A673 (cell line): ENCODE measurements at regions not wholly inside any gene's neighbourhood (a gene's known extent, or its start where the extent isn't known, plus 50 kb on each side); places are given as distances from the start of the nearest gene placed in this dataset.

Experiments used
- BruUV-seq: library from RNA; stranded (reverse); fragments of 400-500 nt; replicated peaks from 2 replicates; lab custom pipeline; 2021; lab: Mats Ljungman, UMichigan
- CTCF ChIA-PET: fragments of 300-600 bp; sonication (Branson Sonifier 250); formaldehyde crosslinking; loops from one replicate; lab custom pipeline; 2022; ENCODE audit warnings: antibody characterized with exemption; lab: Charles Lee
- POLR2A ChIA-PET: fragments of 300-600 bp; sonication (Branson Sonifier 250); formaldehyde crosslinking; loops from one replicate; lab custom pipeline; 2022; ENCODE audit warnings: antibody characterized with exemption; ENCODE audit not compliant: low non-redundant PET; lab: Charles Lee
- DNase-seq: peaks from one replicate; pipeline ENCODE4 v3.0.0-alpha.2; 2015; ENCODE audit warnings: low spot score
- H3K27ac ChIP-seq: fragments of 200-600 bp; sonication (generic); 2 replicates; pipeline ENCODE4 v1.5.1; 2016; ENCODE audit warnings: mixed run types, low read depth, mild to moderate bottlenecking, mixed read lengths, antibody characterized with exemption, low read length; ENCODE audit not compliant: poor library complexity, severe bottlenecking
- H3K27me3 ChIP-seq: fragments of 200-600 bp; sonication (generic); replicated peaks from 2 replicates; pipeline ENCODE4 v1.6.1; 2017; ENCODE audit warnings: mixed run types, low read depth, mild to moderate bottlenecking, mixed read lengths, antibody characterized with exemption, low read length; ENCODE audit not compliant: insufficient read depth, poor library complexity
- H3K36me3 ChIP-seq: fragments of 200-600 bp; sonication (generic); 2 replicates; pipeline ENCODE4 v1.6.1; 2016; ENCODE audit warnings: mixed run types, mild to moderate bottlenecking, mixed read lengths, antibody characterized with exemption, low read length; ENCODE audit not compliant: insufficient read depth, poor library complexity, severe bottlenecking
- H3K4me1 ChIP-seq: fragments of 200-600 bp; sonication (generic); 2 replicates; pipeline ENCODE4 v1.6.1; 2017; ENCODE audit warnings: mixed run types, mild to moderate bottlenecking, mixed read lengths, antibody characterized with exemption, low read length; ENCODE audit not compliant: insufficient read depth, poor library complexity, severe bottlenecking
- H3K4me3 ChIP-seq: fragments of 200-600 bp; sonication (generic); 2 replicates; pipeline ENCODE4 v1.5.1; 2016; ENCODE audit warnings: low read depth, mixed run types, mild to moderate bottlenecking, mixed read lengths, low read length; ENCODE audit not compliant: poor library complexity, severe bottlenecking
- H3K9me3 ChIP-seq: fragments of 200-600 bp; sonication (generic); 2 replicates; pipeline ENCODE4 v1.6.1; 2016; ENCODE audit warnings: mixed run types, low read depth, mild to moderate bottlenecking, mixed read lengths, antibody characterized with exemption, low read length; ENCODE audit not compliant: poor library complexity, severe bottlenecking
- EZH2 ChIP-seq: fragments of 200-600 bp; sonication (generic); IDR thresholded peaks from 2 replicates; pipeline ENCODE4 v1.6.1; 2017; ENCODE audit warnings: borderline replicate concordance, low read depth, mild to moderate bottlenecking, mixed read lengths, antibody characterized with exemption, low read length; ENCODE audit not compliant: poor library complexity, severe bottlenecking
- intact Hi-C: fragments of 100-400 bp; cut with micrococcal nuclease; formaldehyde crosslinking; loops from one replicate; pipeline ENCODE4 v1.10.0; 2022; ENCODE audit not compliant: unreplicated experiment
- TF ChIP-seq, protein P1 (sequence below): fragments of 300-800, 200-600 bp; sonication (generic); conservative IDR thresholded peaks from 2 replicates; pipeline ENCODE4 v1.5.1; 2017; ENCODE audit warnings: low read depth, mild to moderate bottlenecking, antibody characterized with exemption, low read length, moderate library complexity, mixed read lengths

DNA sequence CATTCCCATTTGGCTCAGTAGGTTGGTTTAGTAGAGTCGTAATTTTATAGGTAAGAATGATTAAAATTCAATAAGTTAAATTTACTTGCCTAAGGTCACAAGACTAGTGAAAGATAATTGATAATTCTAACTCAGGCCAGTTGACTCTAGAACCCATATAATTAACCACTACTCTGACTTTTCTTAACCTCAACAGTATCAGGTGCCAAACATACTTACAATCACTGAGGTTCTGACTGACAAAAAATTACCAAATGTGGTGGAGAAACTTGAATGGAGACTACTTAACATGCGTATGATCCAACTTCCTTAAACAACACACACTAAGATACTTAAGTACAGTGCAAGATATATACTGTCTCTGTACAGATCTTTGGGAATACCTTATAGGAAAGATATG lies 667.3 kb upstream of the SORCS1 start:
- CTCF ChIA-PET, result no interaction called here
- POLR2A ChIA-PET, result no interaction called here
- H3K27me3 ChIP-seq, result no peaks in the 10 kb centered on the region
- H3K9me3 ChIP-seq, result no peaks in the 10 kb centered on the region
- no peaks in the 10 kb centered on the region for H3K4me1 ChIP-seq
- TF ChIP-seq, protein P1, sequence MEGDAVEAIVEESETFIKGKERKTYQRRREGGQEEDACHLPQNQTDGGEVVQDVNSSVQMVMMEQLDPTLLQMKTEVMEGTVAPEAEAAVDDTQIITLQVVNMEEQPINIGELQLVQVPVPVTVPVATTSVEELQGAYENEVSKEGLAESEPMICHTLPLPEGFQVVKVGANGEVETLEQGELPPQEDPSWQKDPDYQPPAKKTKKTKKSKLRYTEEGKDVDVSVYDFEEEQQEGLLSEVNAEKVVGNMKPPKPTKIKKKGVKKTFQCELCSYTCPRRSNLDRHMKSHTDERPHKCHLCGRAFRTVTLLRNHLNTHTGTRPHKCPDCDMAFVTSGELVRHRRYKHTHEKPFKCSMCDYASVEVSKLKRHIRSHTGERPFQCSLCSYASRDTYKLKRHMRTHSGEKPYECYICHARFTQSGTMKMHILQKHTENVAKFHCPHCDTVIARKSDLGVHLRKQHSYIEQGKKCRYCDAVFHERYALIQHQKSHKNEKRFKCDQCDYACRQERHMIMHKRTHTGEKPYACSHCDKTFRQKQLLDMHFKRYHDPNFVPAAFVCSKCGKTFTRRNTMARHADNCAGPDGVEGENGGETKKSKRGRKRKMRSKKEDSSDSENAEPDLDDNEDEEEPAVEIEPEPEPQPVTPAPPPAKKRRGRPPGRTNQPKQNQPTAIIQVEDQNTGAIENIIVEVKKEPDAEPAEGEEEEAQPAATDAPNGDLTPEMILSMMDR, result no peak
- TF ChIP-seq EZH2, result no peak
- no peak overlapping the region for H3K4me3 ChIP-seq
- no peaks in the 10 kb centered on the region for H3K36me3 ChIP-seq
- no TSS peak for BruUV-seq
- no peak for DNase-seq
- no peak overlapping the region for H3K27ac ChIP-seq
- intact Hi-C loops, result no loop called here

GRCh38 chr10:107829161-107829560 lies 664.7 kb upstream of the SORCS1 start:
- POLR2A ChIA-PET, result no interaction called here
- CTCF ChIA-PET, result no interaction called here
- H3K4me3 ChIP-seq, result no peak overlapping the region

GRCh38 chr10:107826171-107826570 lies 661.7 kb upstream of the SORCS1 start:
- POLR2A ChIA-PET, result no interaction called here
- CTCF ChIA-PET, result no interaction called here

More at GRCh38 chr10:107829161-107829560, 664.7 kb upstream of the SORCS1 start:
- intact Hi-C loops, result no loop called here
- Histone ChIP-seq H3K9me3 (no peaks in the 10 kb centered on the region), H3K4me1 (no peaks in the 10 kb centered on the region), H3K36me3 (no peaks in the 10 kb centered on the region), H3K27me3 (no peaks in the 10 kb centered on the region), H3K27ac (no peak overlapping the region)
- no TSS peak for BruUV-seq
- TF ChIP-seq, protein P1, result no peak
- TF ChIP-seq EZH2, result no peak
- DNase-seq, result no peak

More at GRCh38 chr10:107826171-107826570, 661.7 kb upstream of the SORCS1 start:
- intact Hi-C loops, result no loop called here
- Histone ChIP-seq H3K4me1 (no peaks in the 10 kb centered on the region), H3K9me3 (no peaks in the 10 kb centered on the region), H3K4me3 (no peak overlapping the region), H3K27me3 (no peaks in the 10 kb centered on the region), H3K36me3 (no peaks in the 10 kb centered on the region), H3K27ac (no peak overlapping the region)
- TF ChIP-seq, protein P1, result no peak
- TF ChIP-seq EZH2, result no peak
- DNase-seq, result no peak
- BruUV-seq, result no TSS peak
